ENCODE measurements at regions not wholly inside any gene's neighbourhood (a gene's known extent, or its start where the extent isn't known, plus 50 kb on each side); places are given as distances from the start of the nearest gene placed in this dataset.
A peak's percentile ranks its signal among the peaks of the same experiment; 100 is the strongest.

DNA sequence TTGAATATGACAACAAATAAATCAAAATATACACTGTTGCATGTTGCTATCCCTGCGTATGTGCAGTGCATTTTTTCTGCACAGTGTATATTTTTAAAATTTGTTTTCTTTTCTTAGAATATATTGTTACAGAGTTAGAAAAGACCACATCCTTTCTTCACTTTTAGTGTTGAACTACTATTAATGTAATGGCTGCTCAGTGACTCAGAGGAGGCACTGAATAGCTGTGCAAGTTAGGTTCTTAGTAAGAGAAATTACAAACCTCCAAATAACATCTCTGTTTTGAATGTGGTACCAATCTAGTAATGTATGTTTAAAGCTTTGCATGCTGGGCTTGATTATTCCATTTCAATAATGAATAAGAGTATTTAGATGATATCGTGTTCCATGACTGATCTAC lies 208.9 kb upstream of the PRR16 start:
- BruUV-seq (replicated peaks): no TSS peak
- Histone ChIP-seq H4K5ac (ENCODE audit: low read depth, low read length) (no peak overlapping the region), H2BK15ac (ENCODE audit: low read depth, low read length) (no peak overlapping the region), H3K36me3 (ENCODE audit: control insufficient read depth, insufficient read depth, low read length) (no peaks in the 10 kb centered on the region), H3K14ac (replicated peaks; ENCODE audit: low read depth, low read length) (no peak overlapping the region), H3K56ac (ENCODE audit: extremely low read depth, insufficient read depth, low read length) (no peak overlapping the region), H4K8ac (ENCODE audit: low read depth in 2 of 2, low read length in 2 of 2) (no peak overlapping the region), H3K79me1 (ENCODE audit: low read depth in 1 of 2, low read length in 2 of 2) (no peaks in the 10 kb centered on the region), H3K18ac (ENCODE audit: low read depth, low read length) (no peak overlapping the region), H2AK5ac (ENCODE audit: low read depth, low read length) (no peak overlapping the region), H3K4ac (ENCODE audit: low read depth, low read length) (no peak overlapping the region), H3K4me1 (ENCODE audit: control insufficient read depth, insufficient read depth, low read length) (no peaks in the 10 kb centered on the region), H3K23ac (ENCODE audit: low read depth, low read length) (no peak overlapping the region), H2BK20ac (ENCODE audit: low read depth, low read length) (no peak overlapping the region), H3K27me3 (ENCODE audit: control insufficient read depth, insufficient read depth, low read length) (no peaks in the 10 kb centered on the region), H2AK9ac (replicated peaks; ENCODE audit: low read depth, low read length, poor library complexity) (no peak overlapping the region), H2BK120ac (ENCODE audit: low read depth, low read length) (no peak overlapping the region), H2AFZ (replicated peaks; ENCODE audit: low read length, poor library complexity) (no peak overlapping the region), H4K91ac (ENCODE audit: insufficient read depth, low read depth, low read length) (no peak overlapping the region), H3K9ac (ENCODE audit: low read depth, low read length) (no peak overlapping the region), H3K27ac (ENCODE audit: insufficient read depth, low read length) (no peak overlapping the region), H2BK5ac (ENCODE audit: low read depth, low read length, poor library complexity, severe bottlenecking) (no peak overlapping the region), H3K4me3 (ENCODE audit: insufficient read depth, low read depth, low read length) (no peak overlapping the region), H4K20me1 (ENCODE audit: insufficient read depth, low read length) (no peaks in the 10 kb centered on the region), H3K4me2 (ENCODE audit: low read depth, low read length) (no peak overlapping the region), H3K9me3 (ENCODE audit: control insufficient read depth, insufficient read depth, low read length) (no peaks in the 10 kb centered on the region), H3K9me1 (ENCODE audit: insufficient read depth, low read length) (no peaks in the 10 kb centered on the region)
- intact Hi-C loops (cut with micrococcal nuclease): no loop called here
- dilution Hi-C loops (cut with HindIII; ENCODE audit: low sequenced_read_pairs, unreplicated experiment): no loop called here
- ChIA-PET POLR2A (ENCODE audit: unreplicated experiment) (interaction anchor here (0.6 kb wide), 1 partner anchor 13 kb away, joined by 3 read pairs; no protein-coding TSS in a partner anchor), CTCF (no interaction called here)
- no CpG with 5 or more reads among the region's 2 CpGs for WGBS, 2 experiments (ENCODE audit: extremely low coverage in 2 of 2, insufficient read length in 1 of 2)
- TF ChIP-seq POLR2A (IDR thresholded peaks at IDR 0.05; ENCODE audit: low read depth, low read length): no peak
- TF ChIP-seq SMC3 (IDR thresholded peaks at IDR 0.05; ENCODE audit: low read depth, low read length): no peak
- TF ChIP-seq FOS (IDR thresholded peaks at IDR 0.05; ENCODE audit: low read depth, low read length): no peak
- TF ChIP-seq RFX5 (IDR thresholded peaks at IDR 0.05; ENCODE audit: low read depth, low read length): no peak
- no peak for TF ChIP-seq BHLHE40 (IDR thresholded peaks at IDR 0.05; ENCODE audit: low read depth, low read length)
- TF ChIP-seq, protein P1, sequence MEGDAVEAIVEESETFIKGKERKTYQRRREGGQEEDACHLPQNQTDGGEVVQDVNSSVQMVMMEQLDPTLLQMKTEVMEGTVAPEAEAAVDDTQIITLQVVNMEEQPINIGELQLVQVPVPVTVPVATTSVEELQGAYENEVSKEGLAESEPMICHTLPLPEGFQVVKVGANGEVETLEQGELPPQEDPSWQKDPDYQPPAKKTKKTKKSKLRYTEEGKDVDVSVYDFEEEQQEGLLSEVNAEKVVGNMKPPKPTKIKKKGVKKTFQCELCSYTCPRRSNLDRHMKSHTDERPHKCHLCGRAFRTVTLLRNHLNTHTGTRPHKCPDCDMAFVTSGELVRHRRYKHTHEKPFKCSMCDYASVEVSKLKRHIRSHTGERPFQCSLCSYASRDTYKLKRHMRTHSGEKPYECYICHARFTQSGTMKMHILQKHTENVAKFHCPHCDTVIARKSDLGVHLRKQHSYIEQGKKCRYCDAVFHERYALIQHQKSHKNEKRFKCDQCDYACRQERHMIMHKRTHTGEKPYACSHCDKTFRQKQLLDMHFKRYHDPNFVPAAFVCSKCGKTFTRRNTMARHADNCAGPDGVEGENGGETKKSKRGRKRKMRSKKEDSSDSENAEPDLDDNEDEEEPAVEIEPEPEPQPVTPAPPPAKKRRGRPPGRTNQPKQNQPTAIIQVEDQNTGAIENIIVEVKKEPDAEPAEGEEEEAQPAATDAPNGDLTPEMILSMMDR (conservative IDR thresholded peaks at IDR 0.05; ENCODE audit: low read depth, low read length): no peak
- no peak for TF ChIP-seq CEBPB (IDR thresholded peaks at IDR 0.05; ENCODE audit: low read depth, low read length)
- no peak for TF ChIP-seq RAD21 (IDR thresholded peaks at IDR 0.05; ENCODE audit: low read length)
- TF ChIP-seq, protein P2, sequence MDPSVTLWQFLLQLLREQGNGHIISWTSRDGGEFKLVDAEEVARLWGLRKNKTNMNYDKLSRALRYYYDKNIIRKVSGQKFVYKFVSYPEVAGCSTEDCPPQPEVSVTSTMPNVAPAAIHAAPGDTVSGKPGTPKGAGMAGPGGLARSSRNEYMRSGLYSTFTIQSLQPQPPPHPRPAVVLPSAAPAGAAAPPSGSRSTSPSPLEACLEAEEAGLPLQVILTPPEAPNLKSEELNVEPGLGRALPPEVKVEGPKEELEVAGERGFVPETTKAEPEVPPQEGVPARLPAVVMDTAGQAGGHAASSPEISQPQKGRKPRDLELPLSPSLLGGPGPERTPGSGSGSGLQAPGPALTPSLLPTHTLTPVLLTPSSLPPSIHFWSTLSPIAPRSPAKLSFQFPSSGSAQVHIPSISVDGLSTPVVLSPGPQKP (IDR thresholded peaks at IDR 0.05; ENCODE audit: borderline replicate concordance, low read depth, low read length): no peak
- TF ChIP-seq, protein P3, sequence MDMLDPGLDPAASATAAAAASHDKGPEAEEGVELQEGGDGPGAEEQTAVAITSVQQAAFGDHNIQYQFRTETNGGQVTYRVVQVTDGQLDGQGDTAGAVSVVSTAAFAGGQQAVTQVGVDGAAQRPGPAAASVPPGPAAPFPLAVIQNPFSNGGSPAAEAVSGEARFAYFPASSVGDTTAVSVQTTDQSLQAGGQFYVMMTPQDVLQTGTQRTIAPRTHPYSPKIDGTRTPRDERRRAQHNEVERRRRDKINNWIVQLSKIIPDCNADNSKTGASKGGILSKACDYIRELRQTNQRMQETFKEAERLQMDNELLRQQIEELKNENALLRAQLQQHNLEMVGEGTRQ (IDR thresholded peaks at IDR 0.05; ENCODE audit: low read depth, low read length): no peak
- TF ChIP-seq MAZ (IDR thresholded peaks at IDR 0.05; ENCODE audit: borderline replicate concordance, low read depth, low read length): no peak
- no peak for TF ChIP-seq MXI1 (IDR thresholded peaks at IDR 0.05; ENCODE audit: borderline replicate concordance, low read depth, low read length)
- TF ChIP-seq CHD1 (IDR thresholded peaks at IDR 0.05; ENCODE audit: low read depth, low read length): no peak
- no peak for TF ChIP-seq NFE2L2 (IDR thresholded peaks at IDR 0.05; ENCODE audit: low read depth, low read length)
- TF ChIP-seq RCOR1 (IDR thresholded peaks at IDR 0.05; ENCODE audit: insufficient replicate concordance, low read length): no peak
- TF ChIP-seq MAFK (IDR thresholded peaks at IDR 0.05; ENCODE audit: low read depth, low read length): no peak
- in situ Hi-C loops (cut with MboI; ENCODE audit: low sequenced_read_pairs): no loop called here
- DNase-seq (peak; percentile 10), ATAC-seq (ENCODE audit: low read depth) (no peak; the same call in 1 of the 2 replicates)
